Glutamatergic neuron (in vitro differentiated cells): ENCODE measurements at regions not wholly inside any gene's neighbourhood (a gene's known extent, or its start where the extent isn't known, plus 50 kb on each side); places are given as distances from the start of the nearest gene placed in this dataset.

Experiments used
- DNase-seq: peaks from one replicate; pipeline ENCODE4 v3.0.0; 2022
- H3K27ac Mint-ChIP-seq: one replicate; pipeline ENCODE4 v1.8.0; 2020; ENCODE audit warnings: mild to moderate bottlenecking, mixed read lengths, inconsistent platforms; ENCODE audit not compliant: unreplicated experiment
- H3K27me3 Mint-ChIP-seq: one replicate; pipeline ENCODE4 v1.8.0; 2020; ENCODE audit warnings: mild to moderate bottlenecking, moderate library complexity, mixed read lengths, inconsistent platforms; ENCODE audit not compliant: unreplicated experiment
- H3K36me3 Mint-ChIP-seq: one replicate; pipeline ENCODE4 v1.8.0; 2020; ENCODE audit warnings: mild to moderate bottlenecking, mixed read lengths, inconsistent platforms; ENCODE audit not compliant: unreplicated experiment
- H3K4me1 Mint-ChIP-seq: one replicate; pipeline ENCODE4 v1.8.0; 2020; ENCODE audit warnings: mild to moderate bottlenecking, low read depth, mixed read lengths, inconsistent platforms; ENCODE audit not compliant: unreplicated experiment
- H3K4me3 Mint-ChIP-seq: one replicate; pipeline ENCODE4 v1.8.0; 2020; ENCODE audit warnings: mild to moderate bottlenecking, mixed read lengths, inconsistent platforms; ENCODE audit not compliant: unreplicated experiment
- H3K9me3 Mint-ChIP-seq: one replicate; pipeline ENCODE4 v1.8.0; 2020; ENCODE audit warnings: mild to moderate bottlenecking, moderate library complexity, mixed read lengths, inconsistent platforms; ENCODE audit not compliant: unreplicated experiment
- TF ChIP-seq, protein P1 (sequence below): fragments of 200-600 bp; sonication (generic); IDR thresholded peaks from one replicate; pipeline ENCODE4 v1.5.0; 2021; ENCODE audit not compliant: partially characterized antibody, unreplicated experiment

DNA sequence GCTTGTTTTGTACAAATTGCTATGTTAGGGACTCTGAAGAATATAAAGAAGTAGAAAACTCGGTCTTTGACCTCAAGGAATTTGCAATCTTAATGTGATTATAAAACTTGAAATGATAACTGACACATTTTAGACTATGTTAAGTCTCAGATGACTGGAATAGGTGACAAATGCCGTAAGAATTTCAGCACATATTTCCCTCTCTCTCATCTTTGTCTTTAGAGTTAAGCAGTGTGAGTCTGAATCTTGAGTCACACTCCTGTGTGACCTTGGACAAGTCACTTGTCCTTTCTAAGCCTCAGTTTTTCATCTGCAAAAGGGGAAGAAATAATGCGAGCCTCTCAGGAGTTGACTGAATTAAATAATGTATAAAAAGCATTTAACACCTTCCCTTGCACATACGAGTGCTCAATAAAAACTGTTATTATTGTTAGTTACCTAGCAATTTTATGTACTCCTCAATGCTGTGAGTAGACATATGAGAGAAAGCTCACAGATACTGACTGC is 103.7 kb downstream of the DYRK2 start:
- Mint-ChIP-seq H3K9me3 (peaks cover 2% of the 10 kb centered on the region), H3K4me3 (no peak overlapping the region), H3K27ac (no peak overlapping the region), H3K4me1 (peaks cover 12% of the 10 kb centered on the region), H3K27me3 (no peaks in the 10 kb centered on the region), H3K36me3 (no peaks in the 10 kb centered on the region)
- DNase-seq = no peak
- TF ChIP-seq, protein P1, sequence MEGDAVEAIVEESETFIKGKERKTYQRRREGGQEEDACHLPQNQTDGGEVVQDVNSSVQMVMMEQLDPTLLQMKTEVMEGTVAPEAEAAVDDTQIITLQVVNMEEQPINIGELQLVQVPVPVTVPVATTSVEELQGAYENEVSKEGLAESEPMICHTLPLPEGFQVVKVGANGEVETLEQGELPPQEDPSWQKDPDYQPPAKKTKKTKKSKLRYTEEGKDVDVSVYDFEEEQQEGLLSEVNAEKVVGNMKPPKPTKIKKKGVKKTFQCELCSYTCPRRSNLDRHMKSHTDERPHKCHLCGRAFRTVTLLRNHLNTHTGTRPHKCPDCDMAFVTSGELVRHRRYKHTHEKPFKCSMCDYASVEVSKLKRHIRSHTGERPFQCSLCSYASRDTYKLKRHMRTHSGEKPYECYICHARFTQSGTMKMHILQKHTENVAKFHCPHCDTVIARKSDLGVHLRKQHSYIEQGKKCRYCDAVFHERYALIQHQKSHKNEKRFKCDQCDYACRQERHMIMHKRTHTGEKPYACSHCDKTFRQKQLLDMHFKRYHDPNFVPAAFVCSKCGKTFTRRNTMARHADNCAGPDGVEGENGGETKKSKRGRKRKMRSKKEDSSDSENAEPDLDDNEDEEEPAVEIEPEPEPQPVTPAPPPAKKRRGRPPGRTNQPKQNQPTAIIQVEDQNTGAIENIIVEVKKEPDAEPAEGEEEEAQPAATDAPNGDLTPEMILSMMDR = no peak

- Mint-ChIP-seq H3K4me3 (no peak overlapping the region), H3K9me3 (peaks cover 2% of the 10 kb centered on the region), H3K27me3 (no peaks in the 10 kb centered on the region), H3K4me1 (peaks cover 15% of the 10 kb centered on the region), H3K27ac (no peak overlapping the region), H3K36me3 (no peaks in the 10 kb centered on the region)
- DNase-seq = no peak
- TF ChIP-seq, protein P1 = no peak
Measured at GRCh38 chr12:67754933-67755697, 106.6 kb downstream of the DYRK2 start.

GRCh38 chr12:67757651-67758050 is 109.1 kb downstream of the DYRK2 start:
- no peak for DNase-seq
- Mint-ChIP-seq H3K27ac (no peak overlapping the region), H3K4me1 (peaks cover 9% of the 10 kb centered on the region), H3K36me3 (no peaks in the 10 kb centered on the region), H3K4me3 (no peak overlapping the region), H3K9me3 (no peaks in the 10 kb centered on the region), H3K27me3 (no peaks in the 10 kb centered on the region)
- TF ChIP-seq, protein P1 = no peak

GRCh38 chr12:67758119-67758518 is 109.6 kb downstream of the DYRK2 start:
- no peaks in the 10 kb centered on the region for H3K36me3 Mint-ChIP-seq
- peaks cover 9% of the 10 kb centered on the region for H3K4me1 Mint-ChIP-seq
- H3K27ac Mint-ChIP-seq = no peak overlapping the region
- H3K27me3 Mint-ChIP-seq = no peaks in the 10 kb centered on the region
- no peaks in the 10 kb centered on the region for H3K9me3 Mint-ChIP-seq
- TF ChIP-seq, protein P1 = no peak
- no peak for DNase-seq
- no peak overlapping the region for H3K4me3 Mint-ChIP-seq

DNA sequence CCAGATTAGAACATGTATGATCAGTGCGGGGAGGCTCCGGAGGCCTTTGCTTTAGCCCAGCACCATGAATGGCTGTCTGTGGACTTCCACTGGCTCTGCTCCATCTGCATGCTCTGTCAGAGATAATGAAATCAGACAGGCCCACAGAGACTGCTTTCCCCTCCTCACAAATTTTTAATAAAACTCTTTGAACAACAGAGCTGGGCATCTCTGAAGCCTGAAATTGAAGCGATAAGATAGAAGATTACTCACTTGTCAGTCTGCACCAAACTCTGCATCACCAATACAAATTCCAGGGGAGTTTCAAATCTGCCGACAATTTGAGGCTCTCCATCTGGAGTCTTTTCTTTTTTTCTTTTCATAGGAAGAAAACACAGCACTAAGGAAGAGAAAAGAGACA is 110.0 kb downstream of the DYRK2 start:
- TF ChIP-seq, protein P1 = no peak
- Mint-ChIP-seq H3K9me3 (no peaks in the 10 kb centered on the region), H3K27ac (no peak overlapping the region), H3K4me3 (no peak overlapping the region), H3K4me1 (peaks cover 9% of the 10 kb centered on the region), H3K27me3 (no peaks in the 10 kb centered on the region), H3K36me3 (no peaks in the 10 kb centered on the region)
- no peak for DNase-seq
